SK-N-MC (cell line): ENCODE measurements at regions not wholly inside any gene's neighbourhood (a gene's known extent, or its start where the extent isn't known, plus 50 kb on each side); places are given as distances from the start of the nearest gene placed in this dataset.

Source experiments
- DNase-seq: peaks from one replicate; pipeline ENCODE4 v3.0.0-alpha.2; 2011; ENCODE audit warnings: low read depth, low spot score
- H3K27ac ChIP-seq: fragments of 200-600 bp; sonication (generic); 2 replicates; pipeline ENCODE4 v1.5.1; 2016; ENCODE audit warnings: mixed run types
- H3K36me3 ChIP-seq: fragments of 200-600 bp; sonication (generic); 2 replicates; pipeline ENCODE4 v1.6.1; 2017; ENCODE audit warnings: antibody characterized with exemption, low read length, mixed read lengths; ENCODE audit not compliant: insufficient read depth
- H3K4me3 ChIP-seq: fragments of 200-600 bp; sonication (generic); 2 replicates; pipeline ENCODE4 v1.5.1; 2016
- H3K9ac ChIP-seq: fragments of 200-600 bp; sonication (generic); 2 replicates; pipeline ENCODE4 v1.8.0; 2017; ENCODE audit warnings: mixed run types, mixed read lengths; ENCODE audit not compliant: insufficient read length
- H3K9me3 ChIP-seq: fragments of 200-600 bp; sonication (generic); 2 replicates; pipeline ENCODE4 v1.6.1; 2017; ENCODE audit warnings: low read depth, mild to moderate bottlenecking, antibody characterized with exemption, low read length, moderate library complexity, mixed read lengths
- EZH2 ChIP-seq: fragments of 200-600 bp; sonication (generic); IDR thresholded peaks from one replicate; pipeline ENCODE4 v1.6.1; 2017; ENCODE audit warnings: antibody characterized with exemption
- FOXP2 ChIP-seq: optimal IDR thresholded peaks from 2 replicates; pipeline ENCODE3; 2011; ENCODE audit warnings: mild to moderate bottlenecking, moderate library complexity; ENCODE audit not compliant: insufficient read depth; ENCODE audit errors: extremely low read length, control extremely low read depth
- POLR2AphosphoS5 ChIP-seq: IDR thresholded peaks from 2 replicates; pipeline ENCODE4 v1.6.1; 2012; ENCODE audit warnings: mild to moderate bottlenecking, low read depth, low read length, borderline replicate concordance

DNA sequence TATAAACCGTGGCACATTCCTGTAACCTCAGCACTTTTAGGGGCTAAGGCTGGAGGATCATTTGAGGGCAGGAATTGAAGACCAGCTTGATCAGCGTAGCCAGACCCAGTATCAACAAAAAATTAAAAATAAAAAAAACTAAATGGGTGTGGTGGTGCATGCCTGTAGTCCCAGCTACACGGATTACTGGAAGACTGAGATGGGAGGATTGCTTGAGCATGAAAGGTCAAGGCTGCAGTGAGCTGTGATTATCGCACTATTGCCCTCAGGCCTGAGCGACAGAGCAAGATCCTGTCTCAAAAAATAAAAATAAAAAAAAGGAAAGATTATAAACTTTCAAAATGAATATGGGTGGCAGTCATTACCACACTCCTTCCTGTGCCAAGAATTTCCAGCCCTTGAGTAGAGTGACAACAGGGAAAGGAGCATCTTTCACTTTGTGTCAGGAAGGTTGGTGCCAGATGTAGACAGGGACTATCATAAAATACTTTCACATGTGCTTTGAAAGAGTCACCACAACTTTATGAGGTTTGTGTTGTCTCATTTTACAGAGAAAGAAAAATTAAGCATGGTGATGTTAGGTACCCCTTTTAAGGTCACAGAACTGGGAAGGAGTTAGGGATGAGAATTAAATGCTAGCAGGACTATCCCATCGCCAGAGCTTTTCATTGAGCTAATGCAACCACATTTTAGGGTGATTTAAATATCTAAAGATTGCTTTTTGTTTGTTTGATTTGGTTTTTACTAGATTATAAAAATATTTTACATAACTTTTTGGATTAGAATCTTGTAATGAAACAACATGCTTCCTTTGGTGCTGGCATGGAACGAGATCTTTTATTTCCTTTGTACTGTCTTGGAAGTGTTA lies 1617.4 kb upstream of the ACVR2A start:
- no peak overlapping the region for H3K27ac ChIP-seq
- DNase-seq = no peak
- no peaks in the 10 kb centered on the region for H3K36me3 ChIP-seq
- TF ChIP-seq EZH2 (no peak), POLR2AphosphoS5 (no peak), FOXP2 (no peak)
- H3K4me3 ChIP-seq = no peak overlapping the region
- H3K9me3 ChIP-seq = no peaks in the 10 kb centered on the region
- H3K9ac ChIP-seq = no peak overlapping the region

DNA sequence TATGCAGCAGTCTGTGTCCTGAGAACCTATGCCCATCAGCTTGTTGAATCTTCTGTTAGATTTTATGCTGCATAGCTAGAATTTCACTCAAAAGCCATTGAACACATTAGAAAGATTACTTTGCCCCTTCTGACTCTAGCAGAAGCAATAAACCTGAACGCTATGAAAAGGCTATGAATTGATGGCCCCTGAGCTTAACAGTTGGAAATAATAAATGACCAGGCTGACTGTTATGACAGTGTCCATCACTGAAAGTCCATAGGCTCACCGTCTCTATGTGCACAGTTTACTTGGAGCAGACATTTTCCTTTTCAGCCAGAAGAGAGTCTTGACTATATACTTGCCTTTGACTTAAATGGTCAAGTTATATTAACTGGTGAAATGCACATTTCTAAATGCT lies 1618.8 kb upstream of the ACVR2A start:
- Histone ChIP-seq H3K9ac (no peak overlapping the region), H3K36me3 (no peaks in the 10 kb centered on the region), H3K27ac (no peak overlapping the region), H3K9me3 (no peaks in the 10 kb centered on the region), H3K4me3 (no peak overlapping the region)
- no peak for TF ChIP-seq POLR2AphosphoS5
- TF ChIP-seq FOXP2 = no peak
- no peak for TF ChIP-seq EZH2
- no peak for DNase-seq

DNA sequence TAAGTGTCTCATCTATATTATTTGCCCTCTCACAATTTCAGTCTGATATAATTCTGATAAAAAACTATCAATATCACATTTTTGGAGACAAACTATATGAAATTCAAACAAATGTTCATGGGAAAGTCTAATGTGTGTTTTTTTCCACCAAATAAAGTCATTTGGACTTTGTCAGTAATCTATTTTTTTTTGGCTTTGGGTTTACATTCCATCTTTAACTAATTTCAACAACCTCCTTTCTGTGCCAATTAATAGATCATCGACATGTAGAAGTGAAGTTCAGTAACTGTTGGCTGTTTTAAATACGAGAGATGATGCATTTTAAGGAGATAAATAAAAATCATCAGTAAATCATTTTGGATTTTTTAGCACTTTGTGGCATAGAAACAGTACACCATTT lies 1623.0 kb upstream of the ACVR2A start:
- TF ChIP-seq FOXP2 = no peak
- no peak for TF ChIP-seq EZH2
- no peak for TF ChIP-seq POLR2AphosphoS5
- H3K9ac ChIP-seq = no peak overlapping the region
- no peaks in the 10 kb centered on the region for H3K36me3 ChIP-seq
- DNase-seq = no peak
- no peak overlapping the region for H3K4me3 ChIP-seq
- H3K27ac ChIP-seq = no peak overlapping the region
- no peaks in the 10 kb centered on the region for H3K9me3 ChIP-seq

DNA sequence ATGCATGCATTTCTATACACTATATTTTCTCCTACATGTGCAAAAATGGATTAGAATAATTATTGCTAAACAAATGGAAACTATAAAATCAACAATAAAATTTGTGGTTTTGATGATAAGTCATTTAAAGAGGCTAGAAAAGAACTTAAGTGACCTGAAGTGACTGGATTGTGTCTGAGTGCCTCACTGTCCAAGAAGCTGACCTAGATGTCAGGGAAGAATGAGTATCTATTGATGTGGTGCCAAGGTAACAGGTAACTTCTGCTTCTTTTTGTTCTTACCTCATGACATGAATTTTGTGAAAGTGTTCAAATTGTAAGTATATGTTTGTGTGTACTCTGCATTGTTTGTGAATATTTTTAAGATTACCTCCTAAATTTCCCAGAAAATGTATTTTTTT lies 1623.9 kb upstream of the ACVR2A start:
- Histone ChIP-seq H3K9ac (no peak overlapping the region), H3K36me3 (no peaks in the 10 kb centered on the region), H3K27ac (no peak overlapping the region), H3K9me3 (no peaks in the 10 kb centered on the region), H3K4me3 (no peak overlapping the region)
- DNase-seq = no peak
- TF ChIP-seq FOXP2 (no peak), POLR2AphosphoS5 (no peak), EZH2 (no peak)

DNA sequence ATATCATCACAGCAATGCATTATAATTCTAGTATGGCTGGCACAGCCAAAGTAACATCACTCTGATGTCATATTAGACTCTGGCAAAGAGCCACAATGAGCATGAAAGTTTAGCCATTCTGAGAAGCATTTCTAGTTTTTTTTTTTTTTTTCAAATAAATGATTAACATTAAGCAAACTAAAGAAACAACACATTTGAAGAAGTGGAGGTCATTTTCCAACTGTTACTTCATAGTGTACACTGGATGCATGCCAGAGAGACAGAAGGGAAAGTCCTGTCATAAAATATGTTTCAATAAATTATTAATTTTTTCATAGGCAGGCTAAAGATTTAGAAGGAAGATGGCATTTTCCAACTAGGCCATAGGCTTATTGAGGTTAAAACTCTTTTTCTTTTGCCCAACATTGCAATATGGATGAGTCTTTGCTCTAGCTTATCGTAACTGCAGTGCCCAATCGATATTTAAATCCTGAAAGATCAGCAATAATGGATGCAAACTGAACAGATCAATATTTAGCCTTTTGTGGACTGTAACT lies 1630.4 kb upstream of the ACVR2A start:
- Histone ChIP-seq H3K36me3 (no peaks in the 10 kb centered on the region), H3K4me3 (no peak overlapping the region), H3K9me3 (no peaks in the 10 kb centered on the region), H3K9ac (no peak overlapping the region), H3K27ac (no peak overlapping the region)
- TF ChIP-seq EZH2 (no peak), POLR2AphosphoS5 (no peak), FOXP2 (no peak)
- DNase-seq = no peak

DNA sequence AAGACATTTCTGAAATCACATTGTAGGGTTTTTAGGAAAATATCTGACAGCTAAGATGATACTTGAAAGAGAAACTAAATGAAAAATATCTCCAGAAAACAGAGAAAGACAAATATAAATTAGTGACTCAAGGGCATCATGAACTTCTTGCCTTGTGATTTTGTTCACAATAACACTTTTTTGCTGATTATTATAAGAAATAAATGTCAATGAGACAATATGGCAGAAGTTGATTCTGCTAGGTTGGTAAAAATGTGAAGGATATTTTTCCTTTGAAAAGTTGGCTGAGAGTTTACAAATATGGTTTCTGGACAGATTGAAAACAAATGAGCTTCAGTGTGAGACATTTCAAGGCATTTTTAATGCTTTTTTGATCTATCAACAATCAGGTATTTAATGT lies 1631.2 kb upstream of the ACVR2A start:
- DNase-seq = no peak
- H3K9ac ChIP-seq = no peak overlapping the region
- TF ChIP-seq POLR2AphosphoS5 (no peak), EZH2 (no peak), FOXP2 (no peak)
- H3K9me3 ChIP-seq = no peaks in the 10 kb centered on the region
- H3K36me3 ChIP-seq = no peaks in the 10 kb centered on the region
- no peak overlapping the region for H3K27ac ChIP-seq
- no peak overlapping the region for H3K4me3 ChIP-seq

DNA sequence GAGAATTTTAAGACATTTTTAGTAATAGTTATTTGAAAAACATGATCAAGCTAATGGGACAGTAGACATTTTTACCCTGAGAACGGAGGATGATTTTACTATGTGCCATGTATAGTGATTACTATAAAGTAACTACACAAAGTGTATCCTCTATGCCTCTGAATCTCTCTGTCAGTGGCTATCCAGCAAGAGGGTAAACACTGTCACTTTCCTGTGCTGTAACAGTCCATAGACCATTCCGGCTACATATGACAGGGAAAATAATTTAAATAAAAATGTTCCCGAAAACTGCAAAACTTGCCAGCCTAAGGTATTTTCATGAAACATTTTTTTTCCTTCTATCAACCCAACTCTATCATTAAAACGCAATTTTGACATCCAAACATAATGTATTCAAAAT lies 1632.2 kb upstream of the ACVR2A start:
- no peak for DNase-seq

DNA sequence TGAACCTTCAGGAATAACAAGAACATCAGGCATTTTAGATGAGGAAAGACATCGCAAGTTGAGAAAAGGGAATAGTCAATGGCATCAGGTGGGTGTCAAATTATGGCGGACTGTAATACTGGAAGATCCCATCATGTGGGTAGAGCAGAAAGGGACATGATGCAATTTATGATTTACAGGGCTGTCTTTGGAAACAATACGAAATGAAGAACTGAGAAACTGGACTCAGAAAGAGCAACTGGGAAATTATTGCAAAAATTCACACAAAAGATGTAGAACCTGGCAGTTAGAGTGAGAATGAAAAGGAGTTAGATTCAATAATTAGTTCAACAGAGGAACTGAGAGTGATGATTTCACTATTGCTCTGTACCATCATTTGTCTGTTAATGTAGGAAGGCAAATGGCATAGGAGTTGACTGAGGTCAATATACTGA lies 1635.0 kb upstream of the ACVR2A start:
- Histone ChIP-seq H3K27ac (no peak overlapping the region), H3K4me3 (no peak overlapping the region)

More for the DNA sequence above, 1632.2 kb upstream of the ACVR2A start:
- Histone ChIP-seq H3K27ac (no peak overlapping the region), H3K9me3 (no peaks in the 10 kb centered on the region), H3K36me3 (no peaks in the 10 kb centered on the region), H3K9ac (no peak overlapping the region), H3K4me3 (no peak overlapping the region)
- no peak for TF ChIP-seq EZH2
- no peak for TF ChIP-seq FOXP2
- TF ChIP-seq POLR2AphosphoS5 = no peak

More for the DNA sequence above, 1635.0 kb upstream of the ACVR2A start:
- Histone ChIP-seq H3K9me3 (no peaks in the 10 kb centered on the region), H3K9ac (no peak overlapping the region), H3K36me3 (no peaks in the 10 kb centered on the region)
- no peak for DNase-seq
- no peak for TF ChIP-seq FOXP2
- TF ChIP-seq EZH2 = no peak
- no peak for TF ChIP-seq POLR2AphosphoS5
